Neural crest cell (in vitro differentiated cells): ENCODE measurements at regions not wholly inside any gene's neighbourhood (a gene's known extent, or its start where the extent isn't known, plus 50 kb on each side); places are given as distances from the start of the nearest gene placed in this dataset.

Experiments used
- DNase-seq: peaks from one replicate; pipeline ENCODE4 v3.0.0; 2021; ENCODE audit warnings: low read depth, mixed read lengths, low spot score
- H3K27ac Mint-ChIP-seq: one replicate; pipeline ENCODE4 v1.8.0; 2021; ENCODE audit warnings: mild to moderate bottlenecking, mixed read lengths; ENCODE audit not compliant: unreplicated experiment
- H3K27me3 Mint-ChIP-seq: 2 replicates; pipeline ENCODE4 v1.8.0; 2021; ENCODE audit warnings: low read depth, mild to moderate bottlenecking, mixed read lengths
- H3K36me3 Mint-ChIP-seq: 2 replicates; pipeline ENCODE4 v1.8.0; 2021; ENCODE audit warnings: low read depth, mild to moderate bottlenecking, mixed read lengths
- H3K4me1 Mint-ChIP-seq: 2 replicates; pipeline ENCODE4 v1.8.0; 2021; ENCODE audit warnings: mixed read lengths
- H3K4me3 Mint-ChIP-seq: one replicate; pipeline ENCODE4 v1.8.0; 2021; ENCODE audit warnings: mild to moderate bottlenecking, mixed read lengths
- H3K9me3 Mint-ChIP-seq: 2 replicates; pipeline ENCODE4 v1.8.0; 2021; ENCODE audit warnings: mixed read lengths
- CTCF ChIP-seq: fragments of 200-600 bp; sonication (generic); conservative IDR thresholded peaks from 2 replicates; pipeline ENCODE4 v1.5.0; 2021; ENCODE audit warnings: antibody characterized with exemption, mild to moderate bottlenecking

GRCh38 chr7:20534543-20534942 lies 80.9 kb upstream of the ABCB5 start:
- H3K27me3 Mint-ChIP-seq = no peaks in the 10 kb centered on the region
- H3K9me3 Mint-ChIP-seq = peaks cover 2% of the 10 kb centered on the region
- no peak overlapping the region for H3K4me3 Mint-ChIP-seq
- no peak for TF ChIP-seq CTCF
- no peak for DNase-seq
- H3K4me1 Mint-ChIP-seq = no peaks in the 10 kb centered on the region
- no peak overlapping the region for H3K27ac Mint-ChIP-seq
- H3K36me3 Mint-ChIP-seq = no peaks in the 10 kb centered on the region

- Mint-ChIP-seq H3K4me1 (no peaks in the 10 kb centered on the region), H3K4me3 (no peak overlapping the region), H3K36me3 (peaks cover under 1% of the 10 kb centered on the region), H3K27me3 (no peaks in the 10 kb centered on the region), H3K9me3 (peaks cover 3% of the 10 kb centered on the region), H3K27ac (peak overlapping the region; percentile 20)
- DNase-seq = no peak
- no peak for TF ChIP-seq CTCF
Measured at GRCh38 chr7:20535541-20535940, 79.9 kb upstream of the ABCB5 start.

- DNase-seq = no peak
Measured at GRCh38 chr7:20539201-20539600, 76.3 kb upstream of the ABCB5 start.

GRCh38 chr7:20541608-20542349 lies 73.7 kb upstream of the ABCB5 start:
- DNase-seq = no peak
- Mint-ChIP-seq H3K36me3 (peaks cover 4% of the 10 kb centered on the region), H3K4me3 (no peak overlapping the region), H3K27me3 (no peaks in the 10 kb centered on the region), H3K4me1 (no peaks in the 10 kb centered on the region), H3K27ac (no peak overlapping the region), H3K9me3 (peaks cover 10% of the 10 kb centered on the region)
- no peak for TF ChIP-seq CTCF

More at GRCh38 chr7:20539201-20539600, 76.3 kb upstream of the ABCB5 start:
- no peaks in the 10 kb centered on the region for H3K4me1 Mint-ChIP-seq
- H3K27ac Mint-ChIP-seq = no peak overlapping the region
- peaks cover 4% of the 10 kb centered on the region for H3K36me3 Mint-ChIP-seq
- TF ChIP-seq CTCF = peak; percentile 36
- H3K9me3 Mint-ChIP-seq = peaks cover 10% of the 10 kb centered on the region
- H3K4me3 Mint-ChIP-seq = no peak overlapping the region
- H3K27me3 Mint-ChIP-seq = no peaks in the 10 kb centered on the region

GRCh38 chr7:20542594-20542993 lies 72.9 kb upstream of the ABCB5 start:
- peaks cover 10% of the 10 kb centered on the region for H3K9me3 Mint-ChIP-seq
- H3K36me3 Mint-ChIP-seq = peaks cover 4% of the 10 kb centered on the region
- no peak for TF ChIP-seq CTCF
- H3K4me3 Mint-ChIP-seq = no peak overlapping the region
- H3K27me3 Mint-ChIP-seq = no peaks in the 10 kb centered on the region
- no peak overlapping the region for H3K27ac Mint-ChIP-seq
- no peaks in the 10 kb centered on the region for H3K4me1 Mint-ChIP-seq
- no peak for DNase-seq
